HG03457 (cell line): ENCODE measurements at regions not wholly inside any gene's neighbourhood (a gene's known extent, or its start where the extent isn't known, plus 50 kb on each side); places are given as distances from the start of the nearest gene placed in this dataset.

Source experiments
- ATAC-seq: cut with Tn5 transposase; IDR thresholded peaks from one replicate; pipeline ENCODE4 v1.9.1; 2021; ENCODE audit warnings: moderate number of reproducible peaks; ENCODE audit not compliant: unreplicated experiment

DNA sequence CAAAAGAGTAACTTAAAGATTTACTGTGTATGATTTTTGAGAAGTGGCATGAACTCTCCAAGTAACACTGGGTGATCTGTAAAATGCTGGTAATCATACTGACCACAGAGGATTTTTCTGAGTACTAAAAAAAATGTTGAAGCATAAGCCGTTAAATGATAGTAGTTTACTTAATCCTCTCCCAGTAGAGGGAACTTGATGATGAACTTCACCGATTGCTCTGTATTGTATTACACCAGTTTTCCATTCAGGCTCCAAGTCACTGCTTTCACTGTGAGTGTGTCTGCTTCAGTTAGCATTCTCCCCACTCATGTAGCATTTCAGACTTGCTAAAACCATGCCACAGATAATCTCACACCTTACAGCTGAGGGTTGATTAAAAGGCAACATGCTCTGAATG, 294.1 kb downstream of the GBA3 start:
- no peak for ATAC-seq

DNA sequence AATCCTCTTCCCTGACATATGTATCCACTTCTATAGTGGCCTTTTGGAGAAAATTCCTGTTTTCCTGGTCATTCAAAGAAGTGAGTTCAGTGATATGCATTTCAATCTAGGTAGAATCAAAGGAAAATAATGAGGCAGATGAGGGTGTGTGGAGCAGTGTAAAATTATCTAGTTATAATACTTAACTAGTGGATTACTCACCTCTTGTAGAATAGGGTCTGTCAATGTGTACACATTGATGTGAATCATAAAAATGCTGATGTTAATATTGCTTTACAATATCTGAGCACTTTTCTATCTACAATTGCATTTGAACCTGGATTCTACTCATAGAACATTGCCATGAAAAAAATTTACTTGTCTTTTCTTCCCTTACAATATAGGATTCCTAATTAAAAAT, 293.5 kb downstream of the GBA3 start:
- no peak for ATAC-seq

DNA sequence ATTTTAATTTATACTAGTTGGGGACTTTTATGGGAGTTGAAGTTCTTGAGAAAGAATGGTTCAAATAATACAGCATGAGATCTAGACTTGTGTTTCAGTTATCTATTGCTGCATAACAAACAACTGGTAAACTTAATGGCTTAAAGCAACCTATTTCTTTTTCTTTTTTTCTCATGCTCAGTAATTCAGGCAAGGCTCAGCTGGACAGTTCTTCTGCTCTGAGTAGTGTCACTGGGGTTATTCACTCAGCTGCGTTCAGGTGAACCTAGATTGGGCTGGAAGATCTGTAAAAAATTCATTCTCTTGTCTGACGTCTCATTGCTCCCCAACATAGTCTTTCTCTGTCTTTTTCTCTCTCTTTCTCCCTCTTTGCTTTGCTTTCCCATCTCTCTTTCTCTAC, 291.7 kb downstream of the GBA3 start:
- ATAC-seq = no peak

DNA sequence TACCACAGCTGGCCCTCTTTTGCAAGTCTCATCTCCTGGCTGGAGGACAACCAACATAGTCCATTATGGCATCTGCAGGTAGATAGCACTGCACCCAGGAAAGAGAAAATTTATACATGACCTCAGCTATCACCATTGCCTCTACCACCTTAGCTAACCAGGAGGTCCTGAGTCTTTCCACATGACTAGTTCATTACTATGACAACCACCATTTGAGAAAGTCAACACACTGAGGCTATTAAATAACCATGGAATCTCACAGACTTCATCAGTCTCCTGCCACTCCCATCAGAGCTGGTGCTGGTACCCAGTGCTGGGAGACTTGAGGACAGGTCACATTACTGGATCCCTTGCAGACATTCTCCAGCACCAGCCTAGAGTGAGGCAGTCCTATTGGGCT, 285.9 kb downstream of the GBA3 start:
- ATAC-seq = no peak

DNA sequence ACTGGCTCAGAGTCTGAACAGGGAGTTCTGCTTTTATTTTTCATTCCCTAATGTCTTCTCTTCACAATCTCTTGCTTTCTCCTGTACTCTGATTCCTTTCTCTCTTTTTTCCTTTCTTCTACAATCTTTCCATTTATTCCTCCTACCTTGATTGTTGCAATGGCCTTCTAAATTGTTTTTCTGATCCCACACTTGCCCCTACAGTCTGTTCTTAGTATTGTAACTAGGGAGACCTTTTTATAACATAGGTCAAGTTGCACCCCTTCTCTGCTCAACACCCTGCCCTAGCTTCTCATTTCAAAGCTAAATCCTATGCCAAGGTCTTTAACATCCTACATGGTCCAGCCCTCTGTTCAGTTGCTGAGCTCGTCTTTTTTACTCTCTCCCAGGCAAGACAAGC, 277.9 kb downstream of the GBA3 start:
- ATAC-seq = no peak

DNA sequence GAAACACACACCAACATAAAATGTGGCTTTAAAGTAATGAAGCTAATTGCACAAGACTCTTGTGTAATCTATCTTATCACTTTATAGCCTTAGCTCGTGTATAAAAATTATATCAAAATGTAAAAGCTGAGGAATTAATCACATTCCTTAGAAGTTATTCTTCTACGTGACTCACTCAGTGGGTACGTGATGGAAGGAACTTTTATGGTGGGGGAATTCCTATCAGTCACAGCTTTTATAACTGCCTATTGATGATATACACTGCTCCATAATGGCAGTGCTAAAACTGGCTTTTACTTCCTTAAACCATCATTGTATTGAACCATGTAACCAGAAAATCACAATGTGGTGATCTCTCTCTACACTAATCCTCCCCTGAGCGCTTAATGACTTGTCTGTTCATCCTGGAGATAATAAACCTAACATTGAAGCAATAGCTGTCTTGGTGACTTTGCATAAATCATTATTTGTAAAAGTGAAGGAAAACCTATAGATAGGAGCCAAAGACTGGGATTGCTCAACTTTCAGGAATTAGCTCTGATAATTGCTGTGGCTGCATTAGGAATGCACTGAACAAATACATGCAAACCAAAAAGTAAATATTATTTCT, 276.7 kb downstream of the GBA3 start:
- ATAC-seq = no peak

DNA sequence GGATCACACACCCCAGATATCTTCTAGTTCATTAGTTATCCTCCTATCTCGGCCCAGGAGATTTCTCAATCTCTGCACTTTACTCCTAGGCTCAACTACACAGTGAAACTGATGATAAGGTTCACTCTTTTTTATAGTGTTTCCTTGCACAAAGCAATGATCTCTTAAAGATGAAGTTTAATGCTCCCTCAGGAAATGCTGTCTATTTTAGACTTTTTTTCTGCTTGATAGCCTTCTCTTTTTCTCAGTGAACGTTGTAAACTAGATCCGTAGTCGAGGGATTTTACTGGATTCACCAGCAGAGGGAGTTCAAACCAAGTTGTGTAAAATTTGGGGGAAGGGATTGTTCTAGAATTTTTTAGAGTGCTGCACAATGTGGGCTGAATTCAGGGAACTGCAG, 269.6 kb downstream of the GBA3 start:
- no peak for ATAC-seq

DNA sequence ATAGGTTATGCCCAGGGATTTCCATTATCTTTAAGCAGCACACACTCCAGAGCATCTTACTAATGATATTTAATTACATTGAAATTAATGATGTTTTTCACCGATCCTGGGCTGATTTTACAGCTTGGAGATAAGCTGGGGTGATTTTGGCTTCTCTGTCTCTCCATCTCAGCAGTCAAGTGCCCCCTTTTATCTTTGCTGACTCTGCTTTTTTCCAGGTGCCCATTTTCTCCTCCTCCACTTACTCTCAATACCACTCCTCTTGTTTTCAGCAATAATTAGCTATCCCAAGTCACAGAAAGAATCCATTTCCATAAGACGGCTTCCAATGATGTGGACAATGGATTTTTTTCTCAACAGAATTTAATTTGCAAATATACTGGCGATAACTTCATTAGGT, 266.7 kb downstream of the GBA3 start:
- ATAC-seq = no peak

DNA sequence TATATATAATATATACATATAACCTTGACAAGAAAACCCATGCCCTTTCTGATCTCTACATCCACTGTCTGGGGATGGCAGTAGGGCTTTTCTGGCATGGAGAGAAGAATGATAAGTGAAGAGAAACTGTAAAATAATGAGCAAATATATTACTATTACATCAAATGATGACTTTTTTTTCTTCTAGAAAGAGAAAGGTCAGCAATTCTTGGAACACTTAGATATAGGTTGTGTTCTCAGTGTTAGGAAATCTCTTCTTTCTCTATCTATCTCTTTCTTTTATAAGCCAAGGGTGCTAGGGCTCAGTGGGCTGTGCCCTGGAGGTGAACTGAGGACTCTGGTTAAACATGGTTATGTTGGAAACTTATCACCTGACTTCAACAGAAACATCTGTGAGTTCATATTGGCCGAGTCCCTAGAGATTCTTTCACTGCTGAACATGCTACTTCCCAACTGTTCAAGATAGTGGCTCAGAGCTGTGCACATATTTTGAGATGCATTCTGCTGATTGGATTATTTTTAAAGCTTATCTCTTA, 265.1 kb downstream of the GBA3 start:
- no peak for ATAC-seq

DNA sequence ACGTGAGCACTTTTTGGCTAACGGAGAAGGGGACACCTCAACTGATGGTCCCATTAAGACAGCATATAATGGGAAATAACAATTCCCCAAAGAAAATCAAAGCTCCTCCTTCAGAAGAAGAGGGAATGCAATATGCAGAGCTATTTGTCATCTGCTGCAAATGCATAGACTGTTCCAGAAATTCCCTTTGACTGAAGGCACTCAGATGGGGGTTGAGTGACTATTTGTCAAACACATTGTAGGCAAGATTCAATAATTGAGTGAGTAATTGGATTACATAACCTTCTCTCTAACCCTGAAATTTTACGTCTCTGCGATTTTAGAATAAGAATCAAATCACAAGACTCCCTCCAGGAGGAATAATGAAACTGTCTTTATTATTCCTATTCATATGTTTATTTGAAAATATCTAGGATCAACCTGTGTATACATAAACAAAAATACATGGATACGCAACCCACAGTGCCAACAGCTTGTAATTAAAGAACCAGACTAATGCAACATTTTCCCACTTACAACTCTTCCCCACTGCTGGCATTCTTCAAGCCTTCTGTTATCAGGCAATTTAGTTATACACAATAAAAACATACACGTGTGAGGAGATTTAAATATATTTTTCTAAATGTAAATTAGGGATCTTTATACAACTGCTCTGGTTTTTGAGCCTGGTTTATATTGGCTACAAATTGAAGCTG, 256.6 kb downstream of the GBA3 start:
- no peak for ATAC-seq

DNA sequence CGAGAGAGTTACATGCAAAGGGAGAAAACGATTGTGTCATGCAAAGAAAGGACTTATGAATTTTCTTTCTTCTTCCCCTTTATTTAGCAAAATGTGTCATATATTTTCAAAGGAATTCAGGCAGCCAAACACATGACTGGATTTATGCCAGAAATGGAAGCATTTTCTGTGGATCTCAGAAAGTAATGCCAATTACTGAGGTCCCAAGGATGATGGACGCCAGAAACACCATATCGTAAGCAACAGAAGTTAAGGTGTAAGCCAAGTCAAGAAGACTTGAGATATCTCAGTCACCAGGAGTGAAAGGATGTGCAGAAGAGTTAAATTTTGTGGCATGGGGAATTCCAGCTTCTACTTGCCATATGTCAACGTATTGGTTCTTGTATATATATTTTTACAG, 255.1 kb downstream of the GBA3 start:
- ATAC-seq = no peak

DNA sequence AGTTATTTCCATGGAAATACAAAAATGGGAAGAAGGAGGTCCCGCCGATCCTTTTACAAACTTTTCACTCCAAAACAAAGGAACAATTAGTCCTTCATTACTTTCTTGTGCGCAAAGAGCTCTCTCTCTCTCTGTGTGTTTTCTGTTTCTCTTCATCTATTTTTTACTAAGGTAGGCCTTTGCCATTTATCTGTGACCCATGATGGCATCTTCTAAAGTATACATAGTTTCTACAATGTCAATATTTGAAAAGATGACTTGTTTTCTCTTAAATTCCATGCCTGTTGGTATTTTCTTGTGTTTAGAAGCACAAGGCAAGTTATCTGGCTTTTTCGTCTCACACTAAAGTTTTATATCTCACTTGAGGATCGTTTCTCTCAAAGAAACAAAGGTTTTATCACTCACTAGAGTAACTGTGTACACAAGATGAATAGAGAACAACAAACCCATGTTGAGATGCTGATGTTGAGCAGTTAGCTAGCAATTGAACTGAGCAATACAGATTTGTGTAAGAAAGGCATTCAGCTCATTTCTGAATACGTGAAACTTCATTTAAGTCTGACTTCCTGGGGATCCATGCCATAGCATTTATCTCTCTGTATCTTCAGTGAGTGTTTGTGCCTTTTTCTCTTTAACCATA, 250.3 kb downstream of the GBA3 start:
- no peak for ATAC-seq

DNA sequence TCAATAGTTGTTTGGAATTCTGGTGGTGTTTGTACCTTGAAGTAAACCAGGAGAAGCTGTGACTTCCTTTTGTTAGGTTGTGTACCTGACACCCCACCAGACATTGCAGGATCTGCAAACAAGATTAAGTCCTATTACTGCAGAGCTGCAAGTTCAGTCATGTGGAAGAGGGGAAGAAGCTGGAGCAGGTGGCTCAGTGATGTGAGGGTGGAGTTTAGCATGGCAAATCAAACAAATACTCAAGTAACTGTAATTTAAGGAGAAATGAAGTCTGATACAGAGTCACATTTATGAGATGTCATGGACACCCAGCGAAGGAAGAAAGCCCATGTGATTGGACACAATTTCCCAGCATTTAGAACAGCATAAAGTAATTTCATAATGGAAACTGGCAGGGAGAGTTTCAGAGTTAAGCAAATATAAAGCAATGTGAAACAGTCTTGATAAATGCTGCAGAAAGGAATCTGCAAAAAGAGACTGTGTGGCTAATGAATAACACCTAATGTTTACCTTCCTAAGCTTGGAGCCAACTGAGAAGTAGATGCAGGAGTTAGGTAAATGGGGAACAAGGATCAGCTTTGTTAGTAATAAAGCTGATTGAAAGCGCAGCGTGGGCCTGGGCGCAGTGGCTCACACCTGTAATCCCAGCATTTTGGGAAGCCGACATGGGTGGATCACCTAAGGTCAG, 249.1 kb downstream of the GBA3 start:
- no peak for ATAC-seq

DNA sequence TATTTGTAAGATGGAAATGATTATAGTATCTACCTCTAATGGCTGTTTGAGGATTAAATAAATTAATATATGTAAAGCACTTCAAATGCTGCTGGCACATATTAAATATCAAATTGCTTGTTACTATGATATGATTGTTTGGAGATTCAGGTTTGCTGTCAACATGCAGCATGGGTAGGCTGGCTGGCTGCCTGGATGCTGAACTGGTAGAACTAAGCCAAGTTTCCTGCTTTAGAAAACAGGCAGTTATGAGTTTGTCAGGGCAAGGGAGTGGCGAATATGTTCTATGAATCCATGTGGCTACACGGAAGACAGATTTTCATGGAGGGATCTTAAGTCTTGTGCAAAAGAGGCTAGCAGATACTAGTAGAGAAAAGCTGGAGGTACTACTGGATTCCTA, 239.6 kb downstream of the GBA3 start:
- no peak for ATAC-seq

DNA sequence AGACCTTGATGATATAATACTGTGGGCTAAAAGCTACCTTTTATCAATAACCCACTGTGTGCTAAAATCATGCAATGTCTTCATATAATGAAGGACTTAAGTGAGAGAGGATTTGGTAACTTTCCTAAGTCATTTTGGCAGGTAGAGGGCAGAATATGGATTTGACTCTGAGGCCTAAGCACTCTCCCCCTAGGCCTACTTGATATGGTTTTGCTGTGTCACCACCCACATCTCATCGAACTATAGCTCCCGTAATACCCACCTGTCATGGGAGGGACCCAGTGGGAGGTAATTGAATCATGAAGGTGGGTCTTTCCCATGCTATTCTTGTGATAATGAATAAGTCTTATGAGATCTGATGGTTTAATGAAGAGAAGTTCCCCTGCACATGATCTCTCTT, 229.7 kb downstream of the GBA3 start:
- ATAC-seq = no peak

DNA sequence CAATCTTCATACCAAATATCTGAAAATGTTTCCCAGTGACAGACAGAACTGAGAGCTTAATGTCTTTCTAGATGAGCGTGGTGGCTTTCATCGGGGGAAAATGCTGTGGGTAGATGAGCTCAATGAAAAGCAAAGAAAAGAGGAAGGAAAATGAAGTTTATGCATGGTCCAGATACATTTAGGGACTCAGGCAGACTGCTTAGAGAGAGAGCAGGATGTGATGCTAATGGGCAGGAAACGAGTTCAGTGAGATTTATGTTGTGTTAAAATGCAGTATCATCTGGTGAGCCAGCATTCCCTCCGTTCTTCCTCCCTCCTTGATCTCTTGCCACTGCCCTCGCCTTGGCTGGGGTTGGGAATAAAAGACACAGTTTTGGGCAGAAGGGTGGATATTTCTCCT, 229.2 kb downstream of the GBA3 start:
- ATAC-seq = no peak

DNA sequence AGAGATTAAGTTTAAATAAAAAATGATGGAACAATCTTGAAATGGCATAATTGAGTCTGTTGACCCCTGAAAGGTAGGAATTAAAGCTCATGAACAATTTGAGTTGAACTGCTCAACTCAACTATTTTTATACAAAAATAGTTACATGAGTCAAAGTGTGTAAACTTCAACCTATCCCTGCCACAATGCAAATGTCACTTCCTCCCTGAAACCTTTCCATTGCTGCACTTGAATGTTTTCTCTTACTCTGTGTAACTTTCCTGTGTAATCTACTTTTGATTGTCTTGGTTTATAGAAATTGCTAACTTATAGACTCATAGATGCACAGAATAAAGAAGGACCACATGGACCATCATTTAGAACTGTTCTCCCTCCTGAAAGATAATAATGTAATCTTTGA, 218.5 kb downstream of the GBA3 start:
- ATAC-seq = no peak

DNA sequence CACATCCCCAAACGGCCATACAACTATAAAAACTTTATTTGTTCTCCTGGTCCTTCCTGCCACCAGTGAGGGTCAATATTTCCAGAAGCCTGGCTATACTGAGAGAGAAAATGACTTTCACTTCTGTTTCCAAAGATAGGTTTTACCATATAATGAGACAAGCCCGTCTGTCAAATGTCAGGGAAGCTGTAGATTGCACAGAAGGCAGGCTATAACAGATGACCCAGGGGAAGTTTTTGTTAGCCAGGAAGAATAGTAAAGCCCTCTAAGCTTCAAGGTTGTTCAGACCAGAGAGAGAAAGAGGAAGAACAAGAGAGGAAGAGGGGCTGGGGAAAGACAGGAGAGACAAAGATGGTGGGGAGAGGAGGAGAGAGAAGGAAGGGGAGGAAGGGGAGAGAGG, 217.5 kb downstream of the GBA3 start:
- no peak for ATAC-seq

DNA sequence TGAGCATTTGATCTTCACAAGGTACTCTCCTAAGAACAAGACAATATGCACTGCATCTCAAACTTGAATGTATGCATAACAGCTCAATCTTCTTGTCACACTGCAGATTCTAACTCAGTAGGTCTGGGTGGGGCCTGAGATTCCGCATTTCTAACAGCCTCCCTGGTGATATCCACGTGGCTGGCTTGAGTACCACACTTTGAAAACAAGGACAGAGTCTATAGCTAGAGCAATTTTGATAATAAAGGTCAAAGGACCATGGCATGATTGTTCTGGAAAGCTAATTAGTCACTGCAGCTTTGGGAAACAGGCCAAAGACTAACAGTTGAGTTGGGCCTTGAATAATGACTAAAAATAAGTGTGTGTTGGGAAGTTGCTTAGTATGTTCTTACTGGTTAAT, 213.3 kb downstream of the GBA3 start:
- ATAC-seq = no peak

DNA sequence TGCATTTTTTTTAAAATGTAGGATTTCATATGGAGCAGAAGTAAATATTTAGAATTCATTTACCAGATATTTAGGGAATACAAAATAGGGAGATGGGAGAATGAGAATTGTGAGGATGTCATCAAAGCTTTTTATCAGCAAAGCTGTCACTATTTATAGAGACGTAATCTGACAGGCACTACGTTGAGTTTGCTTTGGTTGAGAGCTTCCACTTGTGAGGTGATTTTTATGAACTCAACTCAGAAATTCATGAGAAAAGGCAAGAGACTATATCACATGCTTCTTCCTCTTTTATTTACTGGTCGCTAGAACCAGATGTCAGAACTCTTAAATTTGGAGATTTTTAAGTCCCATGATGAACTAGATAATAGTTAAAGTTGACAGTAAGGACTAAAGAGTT, 211.2 kb downstream of the GBA3 start:
- ATAC-seq = no peak

DNA sequence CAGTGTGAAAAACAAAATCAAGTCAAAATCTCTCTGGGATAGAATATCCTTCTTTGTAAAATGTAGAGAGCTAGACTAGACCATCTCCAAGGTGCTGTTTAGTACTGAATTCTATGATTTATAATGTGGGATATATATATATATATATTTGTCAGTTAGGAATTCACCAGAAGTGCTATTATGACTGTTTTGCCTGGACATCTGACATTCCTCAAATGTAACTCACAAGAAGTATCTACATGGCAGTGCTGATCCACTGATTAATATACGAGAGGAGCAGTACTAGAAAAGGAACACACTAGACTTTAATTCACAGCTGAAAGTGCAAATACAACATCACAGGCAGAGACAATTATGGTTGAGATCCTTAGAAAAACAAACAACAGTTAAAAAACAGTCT, 208.9 kb downstream of the GBA3 start:
- ATAC-seq = no peak

DNA sequence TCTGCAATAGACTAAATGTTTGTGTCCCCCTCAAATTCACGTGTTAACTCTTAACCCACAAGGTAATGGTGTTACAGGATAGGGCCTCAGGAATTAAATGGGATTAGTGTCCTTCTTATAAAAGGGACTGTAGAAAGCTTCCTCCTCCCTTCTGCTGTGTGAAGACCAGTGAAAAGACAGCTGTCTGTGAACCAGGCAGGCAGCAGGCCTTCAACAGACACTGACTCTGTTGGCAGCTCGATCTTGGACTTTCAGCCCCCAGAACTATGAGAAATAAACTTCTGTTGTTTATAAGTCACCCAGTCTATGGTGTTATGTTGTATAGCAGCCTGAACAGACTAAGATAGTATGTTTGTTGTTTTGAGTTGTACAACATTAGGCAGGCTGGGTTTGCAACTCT, 208.1 kb downstream of the GBA3 start:
- ATAC-seq = no peak
